OCI-LY1 (cell line): ENCODE measurements at regions not wholly inside any gene's neighbourhood (a gene's known extent, or its start where the extent isn't known, plus 50 kb on each side); places are given as distances from the start of the nearest gene placed in this dataset.

ENCODE experiments used
- EZH2 ChIP-seq: fragments of 200-600 bp; sonication (generic), shearing (Covaris generic); IDR thresholded peaks from 2 replicates; pipeline ENCODE4 v1.8.0; 2017; ENCODE audit warnings: borderline replicate concordance, mixed run types, mild to moderate bottlenecking, antibody characterized with exemption, low read length, moderate library complexity, mixed read lengths
- TF ChIP-seq, protein P1 (sequence below): fragments of 200-600 bp; sonication (generic), shearing (Covaris generic); IDR thresholded peaks from 2 replicates; pipeline ENCODE4 v1.5.1; 2017; ENCODE audit warnings: mild to moderate bottlenecking, antibody characterized with exemption, low read length, moderate library complexity, mixed read lengths

DNA sequence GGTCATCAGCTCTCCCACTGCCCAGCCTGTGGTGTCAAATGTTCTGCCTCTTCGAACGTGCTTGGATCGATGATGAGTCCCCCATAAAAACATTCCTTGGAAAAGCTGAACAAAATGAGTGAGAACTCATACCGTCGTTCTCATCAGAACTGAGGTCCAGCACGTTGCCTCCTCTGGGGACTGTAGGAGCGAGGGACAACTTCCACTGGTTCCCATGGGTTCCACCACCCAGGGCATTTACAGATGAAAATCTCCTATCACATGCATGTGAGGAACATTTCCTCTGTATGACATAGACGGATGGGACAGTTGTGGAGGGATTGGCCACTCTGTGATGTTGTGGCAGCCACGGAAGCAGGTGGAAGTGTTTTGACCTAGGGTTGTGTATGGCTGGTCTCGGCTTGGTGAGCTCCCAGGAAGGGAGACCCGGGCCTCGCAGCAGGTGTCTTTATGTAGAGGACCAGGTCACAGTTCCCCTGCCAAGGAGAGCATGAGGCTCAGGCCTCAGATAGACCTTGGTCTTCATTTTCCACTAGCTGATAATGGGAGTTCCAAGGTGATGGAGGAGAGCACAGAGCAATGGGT is 113.0 kb downstream of the SNRPN start:
- no peak for TF ChIP-seq EZH2
- TF ChIP-seq, protein P1, sequence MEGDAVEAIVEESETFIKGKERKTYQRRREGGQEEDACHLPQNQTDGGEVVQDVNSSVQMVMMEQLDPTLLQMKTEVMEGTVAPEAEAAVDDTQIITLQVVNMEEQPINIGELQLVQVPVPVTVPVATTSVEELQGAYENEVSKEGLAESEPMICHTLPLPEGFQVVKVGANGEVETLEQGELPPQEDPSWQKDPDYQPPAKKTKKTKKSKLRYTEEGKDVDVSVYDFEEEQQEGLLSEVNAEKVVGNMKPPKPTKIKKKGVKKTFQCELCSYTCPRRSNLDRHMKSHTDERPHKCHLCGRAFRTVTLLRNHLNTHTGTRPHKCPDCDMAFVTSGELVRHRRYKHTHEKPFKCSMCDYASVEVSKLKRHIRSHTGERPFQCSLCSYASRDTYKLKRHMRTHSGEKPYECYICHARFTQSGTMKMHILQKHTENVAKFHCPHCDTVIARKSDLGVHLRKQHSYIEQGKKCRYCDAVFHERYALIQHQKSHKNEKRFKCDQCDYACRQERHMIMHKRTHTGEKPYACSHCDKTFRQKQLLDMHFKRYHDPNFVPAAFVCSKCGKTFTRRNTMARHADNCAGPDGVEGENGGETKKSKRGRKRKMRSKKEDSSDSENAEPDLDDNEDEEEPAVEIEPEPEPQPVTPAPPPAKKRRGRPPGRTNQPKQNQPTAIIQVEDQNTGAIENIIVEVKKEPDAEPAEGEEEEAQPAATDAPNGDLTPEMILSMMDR, result no peak
